Stimulated activated CD4-positive, alpha-beta T cell treated with anti-CD3 and anti-CD28 coated beads, Interleukin-15, amount 100 ng/mL, for 48 hours (primary cell): ENCODE measurements at regions not wholly inside any gene's neighbourhood (a gene's known extent, or its start where the extent isn't known, plus 50 kb on each side); places are given as distances from the start of the nearest gene placed in this dataset.

Experiments
- DNase-seq, 2 donors: peaks; one replicate each; pipeline ENCODE4 v3.0.0-alpha.2; 2020; ENCODE audit warnings: low read depth in 2 of 2

DNA sequence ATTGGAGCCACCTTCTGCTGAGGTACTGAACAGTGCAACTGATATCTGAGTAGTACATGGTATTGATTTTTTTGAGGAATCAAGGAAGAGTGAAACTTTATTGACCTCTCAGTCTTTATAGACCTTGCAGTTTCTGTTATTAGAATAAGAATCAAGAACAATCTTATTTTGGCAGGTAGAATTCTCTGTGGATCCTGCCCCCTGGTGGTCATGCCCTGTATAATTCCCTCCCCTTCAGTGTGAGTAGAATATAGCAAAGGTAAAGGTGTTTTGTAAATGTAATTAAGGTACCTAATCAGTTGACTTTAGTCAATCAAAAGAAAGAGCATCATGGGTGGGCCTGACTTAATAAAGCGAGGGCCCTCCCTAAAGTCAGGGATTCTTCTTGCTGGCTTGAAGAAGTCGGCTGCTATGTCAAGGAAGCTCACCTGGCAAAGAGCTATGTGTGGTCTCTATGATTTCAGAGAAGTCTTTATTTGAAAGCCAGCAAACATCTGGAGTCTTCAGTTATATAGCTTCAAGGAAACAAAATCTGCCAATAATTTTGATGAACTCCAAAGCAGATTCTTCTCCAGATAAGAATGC, 142.8 kb downstream of the LSM5 start:
- DNase-seq: peak in 1 of 2 donors; percentile 3

DNA sequence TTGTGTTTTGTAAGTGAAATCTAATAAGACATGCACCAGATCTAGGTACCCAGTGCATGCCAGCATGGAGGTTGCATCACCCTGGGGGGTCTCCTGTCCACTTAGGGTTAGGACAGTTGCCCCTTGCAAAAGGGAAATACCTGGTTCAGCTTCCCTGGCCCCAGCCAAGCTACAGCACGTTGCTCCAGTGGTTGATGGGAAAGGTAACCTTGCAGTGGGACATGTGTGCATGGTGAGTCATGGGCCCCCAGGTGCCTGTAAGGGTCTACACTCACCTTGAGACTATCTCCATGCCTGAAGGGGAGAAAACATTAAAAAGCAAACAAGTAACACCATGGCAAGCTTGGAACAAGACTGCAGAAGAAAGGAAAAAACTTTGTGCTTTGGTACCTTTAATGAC, 143.9 kb downstream of the LSM5 start:
- DNase-seq: no peak

GRCh38 chr7:32336726-32337125, 153.5 kb downstream of the LSM5 start:
- DNase-seq: no peak

DNA sequence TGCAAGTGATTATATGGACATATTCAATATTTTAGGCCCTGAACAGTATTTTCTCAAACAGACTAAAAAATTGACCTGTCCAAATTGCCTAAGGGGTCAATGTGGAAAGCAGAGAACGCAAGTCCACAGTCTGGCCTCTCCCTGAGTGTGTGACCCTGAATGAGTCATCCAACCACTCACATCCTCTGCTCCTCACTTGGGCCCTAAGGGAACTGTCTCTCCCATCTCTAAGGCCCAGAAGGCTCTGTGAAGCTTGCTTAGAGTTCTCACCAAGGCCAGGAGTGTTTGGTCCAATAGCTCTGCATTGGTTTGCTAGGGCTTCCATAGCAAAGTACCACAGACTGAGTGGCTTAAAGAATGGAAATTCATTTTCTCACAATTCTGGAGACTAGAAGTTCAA, 155.1 kb downstream of the LSM5 start:
- no peak for DNase-seq

DNA sequence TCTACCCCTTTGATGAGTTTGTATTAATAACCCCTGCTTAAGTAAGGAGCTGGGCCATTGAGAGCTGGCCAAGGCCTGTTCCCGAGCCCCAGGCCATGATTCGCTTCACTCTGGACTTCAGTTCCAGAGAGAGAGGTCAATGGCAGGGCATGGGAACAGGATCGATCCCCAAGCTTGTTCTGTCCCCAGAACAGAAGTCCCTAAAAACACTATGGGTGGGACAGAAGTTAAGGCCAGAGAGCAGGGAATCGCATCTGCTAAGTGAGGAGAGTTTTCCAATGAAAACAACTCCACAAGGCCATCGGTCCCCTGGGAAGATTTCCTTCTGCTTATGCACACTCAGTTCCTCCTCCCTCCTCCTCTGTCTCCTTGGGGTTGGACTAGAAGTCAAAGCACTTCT, 159.6 kb downstream of the LSM5 start:
- DNase-seq: no peak

DNA sequence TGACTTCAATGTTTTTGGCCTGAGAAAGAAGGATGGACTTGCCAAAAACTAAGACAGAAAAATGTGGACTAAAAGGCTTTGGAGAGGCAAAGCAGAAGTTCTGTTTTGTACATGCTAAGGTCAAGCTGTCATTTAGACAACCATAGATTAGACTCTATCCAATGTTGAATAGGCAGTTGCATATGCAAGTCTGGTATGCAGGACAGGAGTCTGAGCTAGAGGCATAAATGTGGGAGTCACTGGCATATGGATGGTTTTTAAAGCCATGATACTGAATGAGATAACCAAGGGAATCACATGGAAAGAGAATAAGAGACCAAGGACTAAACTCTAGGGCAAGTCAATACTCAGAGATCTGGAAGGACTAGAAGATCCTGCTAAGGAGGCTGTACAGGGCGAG, 164.1 kb downstream of the LSM5 start:
- no peak for DNase-seq

DNA sequence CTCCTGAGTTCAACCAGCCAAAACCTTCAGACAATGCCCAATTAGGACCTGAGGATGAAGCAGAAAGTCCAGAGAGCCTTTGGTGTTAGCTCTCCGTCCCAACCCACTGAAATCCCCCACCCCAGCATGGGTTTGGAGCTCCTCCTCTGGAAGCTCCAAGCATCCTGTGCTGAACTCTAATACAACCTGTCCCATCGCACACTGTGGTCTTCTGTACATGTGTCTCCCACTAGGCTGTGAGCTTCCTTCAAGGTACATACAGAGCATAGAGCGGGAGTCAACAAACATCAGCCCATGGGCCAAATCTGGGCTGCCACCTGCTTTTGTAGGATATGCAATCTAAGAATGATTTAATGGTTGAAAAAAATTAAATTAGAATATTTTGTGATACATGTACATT, 166.5 kb downstream of the LSM5 start:
- DNase-seq: no peak

GRCh38 chr7:32319012-32319382, 171.2 kb downstream of the LSM5 start:
- no peak for DNase-seq

DNA sequence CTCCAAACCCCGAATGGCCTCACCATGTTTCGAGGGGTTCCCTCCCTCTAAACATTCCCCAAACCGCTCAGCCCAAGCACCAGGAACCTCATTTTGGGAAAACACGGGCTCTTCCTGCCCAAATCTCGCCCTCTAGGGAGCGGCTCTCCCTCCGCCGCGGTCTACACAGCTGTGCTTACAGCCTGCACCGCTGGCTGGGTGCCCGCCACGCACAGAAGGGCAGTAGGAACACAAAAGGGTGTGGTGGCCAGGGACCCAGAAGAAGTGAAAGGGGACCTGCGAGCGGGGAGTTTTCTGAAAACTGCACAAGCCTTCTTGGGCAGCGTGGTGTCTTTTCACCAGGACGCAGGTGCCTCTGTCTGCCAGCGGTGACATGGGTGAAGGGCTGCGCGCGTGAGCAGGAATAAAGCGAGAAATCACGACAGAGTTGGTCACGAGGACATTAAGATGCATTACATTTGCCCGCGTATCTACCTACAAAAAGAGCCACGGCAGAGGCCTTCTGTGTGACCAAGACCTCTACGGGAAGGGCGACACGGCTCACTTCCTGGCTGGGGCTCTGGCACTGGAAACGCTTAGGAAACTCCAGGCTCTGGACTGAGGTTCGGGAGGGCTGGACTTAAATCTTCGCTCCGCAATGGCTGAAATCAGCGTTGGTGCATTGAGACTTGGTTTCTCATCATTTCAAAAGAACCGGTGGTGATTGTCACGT, 171.7 kb downstream of the LSM5 start:
- DNase-seq: no peak

DNA sequence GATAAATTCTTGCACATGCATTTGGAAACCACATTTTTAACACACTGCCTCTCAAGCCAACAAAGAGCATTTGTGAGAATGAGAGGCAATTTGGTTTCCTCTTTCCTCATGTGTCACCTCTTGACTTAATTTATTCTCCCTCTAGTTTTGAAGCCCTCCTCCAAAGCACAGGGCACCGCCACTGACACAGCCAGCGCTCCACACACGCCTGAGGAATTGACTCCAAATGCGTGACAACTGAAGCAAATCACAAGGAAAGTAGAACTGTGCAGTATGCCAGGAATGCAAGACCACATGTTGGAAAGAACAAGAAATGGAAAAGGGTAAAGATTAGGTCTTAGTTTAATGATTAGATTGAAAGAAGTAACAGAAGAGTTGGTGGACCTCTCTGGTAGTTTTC, 173.3 kb downstream of the LSM5 start:
- DNase-seq: no peak

DNA sequence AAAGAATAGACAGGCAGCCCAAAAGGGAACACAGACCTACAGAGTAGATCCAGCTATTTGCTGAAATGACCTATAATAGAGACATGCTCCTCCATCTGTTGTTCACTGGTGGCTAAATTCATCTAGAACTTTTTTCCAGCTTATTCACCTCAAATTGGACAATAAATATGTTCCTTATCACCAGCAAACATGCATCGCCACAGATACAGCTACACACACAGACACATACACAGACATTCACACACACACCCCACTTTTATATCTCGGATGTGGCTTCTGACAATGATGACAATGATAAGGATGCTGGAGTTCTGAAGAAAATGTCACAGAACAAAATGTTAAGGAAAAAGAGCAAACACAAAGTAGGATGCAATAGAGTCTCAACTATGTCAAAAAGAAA, 175.4 kb downstream of the LSM5 start:
- no peak for DNase-seq

DNA sequence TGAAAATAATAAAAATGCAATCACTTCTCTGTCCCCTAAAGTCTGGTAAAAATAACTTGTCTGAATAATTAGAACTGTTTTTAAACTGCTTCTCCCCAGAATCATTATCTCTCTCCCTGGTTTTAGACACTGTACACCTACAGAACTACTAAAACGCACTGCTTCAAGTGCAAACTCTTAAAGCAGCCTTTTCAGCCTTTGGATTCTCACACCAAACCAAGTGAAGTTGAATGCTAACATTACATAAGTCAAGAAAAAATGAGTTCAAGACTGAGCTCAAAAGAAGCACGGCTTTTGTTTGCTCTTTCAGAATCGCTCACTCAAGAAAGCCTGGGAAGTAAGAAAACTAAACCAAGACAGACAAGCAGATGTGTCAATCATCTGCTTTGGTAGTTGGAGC, 188.8 kb downstream of the LSM5 start:
- DNase-seq: no peak

DNA sequence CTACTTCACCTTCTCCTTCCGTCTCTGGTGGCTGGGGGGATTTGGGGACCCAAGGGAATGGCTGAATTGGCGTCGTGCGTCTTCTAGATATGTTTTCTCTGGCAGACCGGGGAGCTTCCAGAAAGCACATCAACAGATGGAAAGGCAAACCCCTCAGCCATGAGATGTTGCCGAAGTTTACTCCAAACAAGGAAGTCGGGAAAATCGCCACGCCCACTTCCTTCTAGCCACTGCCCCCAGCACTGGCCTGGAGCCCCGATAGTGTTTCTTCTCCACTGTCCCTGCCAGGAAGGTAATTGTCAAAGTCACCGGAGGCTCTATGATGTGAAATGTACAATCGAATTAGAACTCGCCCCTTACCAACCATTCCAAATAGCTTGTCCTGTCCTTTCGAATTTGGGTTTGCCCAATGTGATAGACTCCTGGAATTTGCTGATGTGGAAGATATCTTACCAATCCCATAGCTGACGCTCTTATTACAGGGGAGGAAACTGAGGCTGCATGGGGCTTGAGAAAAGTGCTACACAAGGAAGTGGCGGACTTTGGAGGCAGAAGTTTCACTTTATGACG, 191.0 kb downstream of the LSM5 start:
- no peak for DNase-seq

DNA sequence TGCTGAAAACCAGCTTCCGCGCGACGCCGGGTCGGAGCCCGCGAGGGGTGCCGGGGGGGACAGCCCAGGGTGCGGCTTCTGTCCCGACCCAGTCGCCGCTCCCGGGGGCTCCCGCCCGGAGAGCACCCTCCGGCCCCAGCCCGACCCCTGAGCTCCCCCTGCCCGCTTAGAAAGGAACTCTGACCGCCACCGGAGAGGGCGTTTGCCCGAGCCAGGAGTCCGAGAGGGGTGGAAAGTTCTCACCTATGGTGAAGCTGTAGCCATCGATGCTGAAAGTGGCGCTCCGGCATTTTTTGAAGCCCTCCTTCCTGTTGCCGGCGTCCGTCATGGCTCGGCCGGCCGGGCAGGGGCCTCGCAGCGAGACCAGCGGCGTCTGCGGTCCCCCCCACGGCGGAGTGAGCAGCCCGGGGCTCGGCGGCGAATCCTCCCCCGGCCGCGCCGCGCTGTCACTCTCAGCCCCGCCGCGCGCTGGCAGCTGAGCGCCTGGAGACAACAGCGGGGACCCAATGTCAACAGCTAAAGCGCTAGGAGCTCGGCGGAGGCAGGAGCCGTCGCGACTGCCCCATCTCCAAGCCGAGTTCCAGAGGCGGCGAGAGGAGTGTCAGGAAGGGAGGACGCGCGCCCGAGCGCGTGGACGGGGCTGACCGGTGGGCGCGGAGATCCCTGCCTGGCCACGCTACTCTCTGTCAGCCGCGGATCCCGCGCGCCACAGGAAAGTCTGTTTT, 191.6 kb downstream of the LSM5 start:
- DNase-seq: no peak

- no peak for DNase-seq
Observed at GRCh38 chr7:32293833-32294232, 196.3 kb downstream of the LSM5 start.

GRCh38 chr7:32289651-32290414, 200.3 kb downstream of the LSM5 start:
- no peak for DNase-seq

DNA sequence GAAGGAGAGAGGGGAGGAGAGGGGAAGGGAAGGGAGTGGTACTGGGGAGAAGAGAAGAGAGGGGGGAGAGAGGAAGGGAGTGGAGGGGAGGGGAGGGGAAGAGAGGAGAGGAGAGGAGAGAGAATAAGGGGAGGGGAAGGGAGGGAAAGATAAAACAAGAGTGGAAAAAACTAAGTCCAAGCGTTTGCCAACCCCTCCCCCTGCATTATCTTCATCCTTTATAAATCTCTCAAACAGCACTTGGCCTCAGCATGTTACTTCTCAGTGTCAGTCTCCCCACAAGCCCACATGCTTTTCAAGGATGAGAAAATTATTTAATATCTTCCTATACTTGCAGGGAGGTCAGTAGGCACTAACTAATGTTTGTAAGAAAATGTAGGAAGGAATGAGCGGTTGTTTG, 204.5 kb downstream of the LSM5 start:
- no peak for DNase-seq

- no peak for DNase-seq
Observed at GRCh38 chr7:32283546-32283945, 206.6 kb downstream of the LSM5 start.

DNA sequence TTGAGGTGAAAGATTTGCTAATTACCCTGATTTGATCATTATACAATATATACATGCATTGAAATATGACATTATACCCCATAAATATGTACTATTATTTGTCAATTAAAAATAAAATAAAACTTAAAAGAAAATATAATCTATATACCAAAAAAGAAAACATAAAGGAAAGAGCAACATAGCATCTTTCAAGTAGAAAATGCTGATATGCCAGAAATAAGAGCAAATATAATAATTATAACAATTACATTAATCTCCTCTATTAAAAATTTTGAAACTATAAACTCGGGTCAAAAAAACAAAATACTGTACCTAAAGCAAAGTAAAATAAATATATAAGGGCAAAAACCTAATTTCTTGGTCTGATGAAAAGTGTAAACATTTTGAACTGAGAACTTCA, 209.3 kb upstream of the PDE1C start:
- DNase-seq: no peak

- DNase-seq: no peak
Observed at GRCh38 chr7:32275216-32276009, 205.2 kb upstream of the PDE1C start.

DNA sequence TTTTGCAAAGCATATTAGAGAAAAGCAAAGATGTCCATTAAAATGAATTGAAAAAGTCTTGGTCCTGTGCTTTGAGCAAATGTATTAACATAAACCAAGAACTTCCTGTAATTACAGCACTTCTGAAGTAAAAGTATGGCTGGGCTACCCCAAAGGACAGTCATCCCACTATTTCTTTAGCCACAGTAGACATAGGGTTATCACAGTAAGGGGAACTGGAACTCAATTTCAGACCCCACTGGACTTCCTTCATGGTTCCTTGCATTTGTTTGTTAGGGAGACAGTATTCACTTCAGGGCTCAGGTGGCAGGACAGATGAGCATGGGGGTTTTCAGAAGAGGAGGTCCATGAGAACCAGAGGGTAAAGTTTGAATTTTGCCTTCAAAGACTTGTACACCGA, 203.1 kb upstream of the PDE1C start:
- DNase-seq: no peak
